HEK293T (cell line): ENCODE measurements at regions not wholly inside any gene's neighbourhood (a gene's known extent, or its start where the extent isn't known, plus 50 kb on each side); places are given as distances from the start of the nearest gene placed in this dataset.

Experiments used
- CTCF ChIA-PET: fragments of 350-600 bp; formaldehyde crosslinking; extraction: SDS; loops from one replicate; lab custom pipeline; 2021; ENCODE audit warnings: antibody characterized with exemption, inconsistent platforms; lab: Yijun Ruan, JAX
- POLR2A ChIA-PET: fragments of 350-600 bp; formaldehyde crosslinking; extraction: SDS; loops from one replicate; lab custom pipeline; 2020; ENCODE audit warnings: antibody characterized with exemption, inconsistent platforms; lab: Yijun Ruan, JAX
- DNase-seq: peaks from one replicate; pipeline ENCODE4 v3.0.0; 2012; ENCODE audit warnings: mixed read lengths; ENCODE audit errors: extremely low spot score
- ARNT ChIP-seq: fragments of 450-650 bp; IDR thresholded peaks from 2 replicates; pipeline ENCODE4 v1.6.1; 2017; ENCODE audit warnings: mild to moderate bottlenecking
- BHLHE40 ChIP-seq: fragments of 450-650 bp; IDR thresholded peaks from 2 replicates; pipeline ENCODE4 v1.6.1; 2016; ENCODE audit warnings: mild to moderate bottlenecking, moderate library complexity, borderline replicate concordance
- CTBP1 ChIP-seq: fragments of 450-650 bp; IDR thresholded peaks from 2 replicates; pipeline ENCODE4 v1.6.1; 2016; ENCODE audit warnings: borderline replicate concordance
- ELF4 ChIP-seq: fragments of 450-650 bp; IDR thresholded peaks from 2 replicates; pipeline ENCODE4 v1.6.1; 2017; ENCODE audit warnings: antibody characterized with exemption
- FOXA1 ChIP-seq: fragments of 450-650 bp; IDR thresholded peaks from 2 replicates; pipeline ENCODE4 v1.6.1; 2016; ENCODE audit warnings: mild to moderate bottlenecking
- FOXK2 ChIP-seq: fragments of 450-650 bp; IDR thresholded peaks from 2 replicates; pipeline ENCODE4 v1.6.1; 2016; ENCODE audit warnings: mild to moderate bottlenecking
- FOXM1 ChIP-seq: fragments of 450-650 bp; IDR thresholded peaks from 2 replicates; pipeline ENCODE4 v1.6.1; 2017; ENCODE audit warnings: mild to moderate bottlenecking, borderline replicate concordance
- HDGF ChIP-seq: fragments of 450-650 bp; IDR thresholded peaks from 2 replicates; pipeline ENCODE4 v1.6.1; 2017; ENCODE audit warnings: antibody characterized with exemption, borderline replicate concordance
- L3MBTL2 ChIP-seq: fragments of 450-650 bp; conservative IDR thresholded peaks from 2 replicates; pipeline ENCODE4 v1.6.1; 2016; ENCODE audit warnings: mild to moderate bottlenecking
- LEF1 ChIP-seq: fragments of 450-650 bp; IDR thresholded peaks from 2 replicates; pipeline ENCODE4 v1.6.1; 2017; ENCODE audit warnings: mild to moderate bottlenecking, borderline replicate concordance
- NFRKB ChIP-seq: fragments of 450-650 bp; IDR thresholded peaks from 2 replicates; pipeline ENCODE4 v1.6.1; 2016; ENCODE audit warnings: mild to moderate bottlenecking, moderate library complexity
- SP1 ChIP-seq: fragments of 450-650 bp; IDR thresholded peaks from 2 replicates; pipeline ENCODE4 v1.6.1; 2017
- SUZ12 ChIP-seq: fragments of 450-650 bp; IDR thresholded peaks from 2 replicates; pipeline ENCODE4 v1.6.1; 2016; ENCODE audit warnings: mild to moderate bottlenecking
- TARDBP ChIP-seq: fragments of 450-650 bp; IDR thresholded peaks from 2 replicates; pipeline ENCODE4 v1.6.1; 2016
- ZNF384 ChIP-seq: fragments of 450-650 bp; IDR thresholded peaks from 2 replicates; pipeline ENCODE4 v1.6.1; 2016
- TF ChIP-seq, protein P1 (sequence below): fragments of 450-650 bp; IDR thresholded peaks from 2 replicates; pipeline ENCODE4 v1.6.1; 2016

DNA sequence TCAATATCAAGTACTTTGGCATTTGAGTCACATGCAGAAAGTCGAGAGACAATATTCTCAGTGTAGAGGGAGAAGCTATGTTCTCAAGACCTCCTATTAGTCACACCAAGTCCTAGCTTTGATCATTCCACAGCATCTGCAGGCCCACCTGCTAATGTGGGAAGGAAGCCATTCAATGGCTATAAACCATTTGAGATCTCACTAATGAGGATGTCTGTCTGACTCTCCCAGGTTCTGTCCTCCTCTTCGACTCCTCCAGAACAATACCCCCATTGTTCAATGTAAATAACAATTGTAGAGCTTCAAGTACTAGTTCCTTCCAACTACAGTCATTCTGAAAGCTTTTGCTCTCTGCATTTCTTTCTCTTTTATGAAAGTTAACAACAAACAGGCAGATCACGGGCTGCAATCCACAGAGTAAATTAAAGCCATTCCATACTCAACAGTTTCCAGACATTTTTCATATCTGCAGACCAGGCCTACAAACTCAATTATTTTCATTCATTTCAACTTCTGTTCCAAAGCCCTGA, 140.2 kb upstream of the EDNRA start:
- TF ChIP-seq CTBP1 (no peak), HDGF (no peak), LEF1 (no peak), FOXA1 (no peak), ZNF384 (no peak), FOXM1 (no peak), BHLHE40 (no peak), TARDBP (no peak), FOXK2 (no peak), ARNT (no peak), SUZ12 (no peak), ELF4 (no peak), SP1 (no peak), L3MBTL2 (no peak)
- TF ChIP-seq, protein P1, sequence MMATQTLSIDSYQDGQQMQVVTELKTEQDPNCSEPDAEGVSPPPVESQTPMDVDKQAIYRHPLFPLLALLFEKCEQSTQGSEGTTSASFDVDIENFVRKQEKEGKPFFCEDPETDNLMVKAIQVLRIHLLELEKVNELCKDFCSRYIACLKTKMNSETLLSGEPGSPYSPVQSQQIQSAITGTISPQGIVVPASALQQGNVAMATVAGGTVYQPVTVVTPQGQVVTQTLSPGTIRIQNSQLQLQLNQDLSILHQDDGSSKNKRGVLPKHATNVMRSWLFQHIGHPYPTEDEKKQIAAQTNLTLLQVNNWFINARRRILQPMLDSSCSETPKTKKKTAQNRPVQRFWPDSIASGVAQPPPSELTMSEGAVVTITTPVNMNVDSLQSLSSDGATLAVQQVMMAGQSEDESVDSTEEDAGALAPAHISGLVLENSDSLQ = no peak
- ChIA-PET CTCF (no interaction called here), POLR2A (no interaction called here)
- no peak for DNase-seq

DNA sequence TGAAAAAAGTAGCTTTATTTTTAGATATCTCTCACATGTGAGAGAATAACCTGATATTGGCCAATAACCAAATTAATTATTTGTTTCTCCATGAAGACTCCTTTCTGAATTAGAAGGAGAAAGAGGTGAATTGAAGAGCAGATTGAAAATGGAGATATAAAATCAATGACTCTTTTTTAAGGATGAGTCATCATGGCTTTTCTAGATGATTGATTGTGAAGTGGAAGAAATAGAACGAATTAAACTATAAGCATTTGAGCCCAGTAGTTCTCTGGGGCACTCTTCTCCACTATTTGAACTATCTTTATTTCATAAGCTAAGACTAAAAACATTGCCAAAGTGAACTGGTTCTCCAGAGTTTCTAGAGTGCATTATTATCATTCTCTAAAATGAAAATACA, 137.2 kb upstream of the EDNRA start:
- no peak for TF ChIP-seq CTBP1
- no peak for TF ChIP-seq FOXM1
- TF ChIP-seq ZNF384 = no peak
- TF ChIP-seq BHLHE40 = no peak
- no peak for TF ChIP-seq SP1
- no peak for TF ChIP-seq ARNT
- TF ChIP-seq L3MBTL2 = no peak
- CTCF ChIA-PET = no interaction called here
- no peak for DNase-seq
- POLR2A ChIA-PET = no interaction called here

DNA sequence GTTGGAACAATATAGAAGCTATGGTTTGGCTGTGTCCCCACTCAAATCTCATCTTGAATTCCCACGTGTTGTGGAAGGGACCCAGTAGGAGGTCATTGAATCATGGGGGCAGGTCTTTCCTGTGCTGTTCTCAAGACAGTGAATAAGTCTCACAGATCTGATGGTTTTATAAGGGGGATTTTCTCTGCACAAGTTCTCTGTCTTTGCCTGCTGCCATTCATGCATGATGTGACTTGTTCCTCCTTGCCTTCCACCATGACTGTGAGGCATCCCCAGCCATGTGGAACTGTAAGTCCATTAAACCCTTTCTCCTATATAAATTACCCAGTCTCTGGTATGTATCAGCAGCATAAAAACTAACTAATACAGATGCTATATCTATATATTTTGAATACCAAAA, 135.2 kb upstream of the EDNRA start:
- DNase-seq = no peak
- CTCF ChIA-PET = no interaction called here
- POLR2A ChIA-PET = no interaction called here
- TF ChIP-seq FOXM1 = no peak
- no peak for TF ChIP-seq SP1
- no peak for TF ChIP-seq ARNT
- no peak for TF ChIP-seq ELF4
- no peak for TF ChIP-seq BHLHE40
- no peak for TF ChIP-seq LEF1

DNA sequence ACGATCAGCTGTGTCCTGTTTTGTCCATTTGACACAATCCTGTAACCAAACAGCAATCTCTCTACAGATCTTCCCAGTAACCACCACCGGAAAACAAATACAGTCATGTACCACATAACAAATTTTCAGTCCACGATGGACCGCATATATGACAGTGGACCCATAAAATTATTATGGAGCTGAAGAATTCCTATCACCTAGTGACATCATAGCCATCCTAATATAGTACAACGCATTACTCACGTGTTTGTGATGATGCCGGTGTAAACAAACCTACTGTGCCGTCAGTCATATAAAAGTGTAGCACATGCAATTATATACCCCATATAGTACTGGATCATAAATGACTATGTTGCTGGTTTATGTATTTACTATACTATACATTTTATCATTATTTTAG, 133.7 kb upstream of the EDNRA start:
- ChIA-PET CTCF (no interaction called here), POLR2A (no interaction called here)
- no peak for TF ChIP-seq TARDBP
- no peak for TF ChIP-seq BHLHE40
- no peak for TF ChIP-seq FOXA1
- TF ChIP-seq ELF4 = no peak
- TF ChIP-seq L3MBTL2 = no peak
- TF ChIP-seq, protein P1 = no peak
- TF ChIP-seq SP1 = no peak
- no peak for TF ChIP-seq FOXK2
- no peak for TF ChIP-seq HDGF
- TF ChIP-seq ZNF384 = no peak
- no peak for TF ChIP-seq FOXM1
- no peak for TF ChIP-seq CTBP1
- no peak for TF ChIP-seq LEF1
- TF ChIP-seq ARNT = no peak
- no peak for TF ChIP-seq NFRKB
- TF ChIP-seq SUZ12 = no peak
- no peak for DNase-seq

DNA sequence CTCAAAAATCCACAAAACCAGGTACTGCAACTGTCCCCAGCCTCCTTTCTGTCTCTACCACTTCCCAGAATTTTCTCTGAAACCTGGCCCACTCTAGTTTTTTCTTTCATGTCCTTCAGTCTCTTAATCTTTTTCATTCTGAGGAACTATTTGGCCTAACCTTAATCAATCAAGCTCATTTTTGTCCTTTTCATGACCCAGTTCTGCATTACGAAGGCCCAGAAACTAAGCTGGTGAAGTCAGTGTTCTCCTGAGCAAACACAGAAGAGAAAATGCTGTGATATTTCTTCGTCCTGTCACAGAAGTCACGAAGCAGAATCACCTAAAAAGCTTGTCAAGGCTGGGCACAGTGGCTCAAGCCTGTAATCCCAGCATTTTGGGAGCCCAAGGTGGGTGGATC, 131.7 kb upstream of the EDNRA start:
- DNase-seq = no peak
- CTCF ChIA-PET = no interaction called here
- POLR2A ChIA-PET = interaction anchor here (1.3 kb wide), 1 partner anchor 12 kb away, joined by 4 read pairs; no protein-coding TSS in a partner anchor
- TF ChIP-seq ELF4 (no peak), TARDBP (no peak), SUZ12 (no peak), NFRKB (no peak)

DNA sequence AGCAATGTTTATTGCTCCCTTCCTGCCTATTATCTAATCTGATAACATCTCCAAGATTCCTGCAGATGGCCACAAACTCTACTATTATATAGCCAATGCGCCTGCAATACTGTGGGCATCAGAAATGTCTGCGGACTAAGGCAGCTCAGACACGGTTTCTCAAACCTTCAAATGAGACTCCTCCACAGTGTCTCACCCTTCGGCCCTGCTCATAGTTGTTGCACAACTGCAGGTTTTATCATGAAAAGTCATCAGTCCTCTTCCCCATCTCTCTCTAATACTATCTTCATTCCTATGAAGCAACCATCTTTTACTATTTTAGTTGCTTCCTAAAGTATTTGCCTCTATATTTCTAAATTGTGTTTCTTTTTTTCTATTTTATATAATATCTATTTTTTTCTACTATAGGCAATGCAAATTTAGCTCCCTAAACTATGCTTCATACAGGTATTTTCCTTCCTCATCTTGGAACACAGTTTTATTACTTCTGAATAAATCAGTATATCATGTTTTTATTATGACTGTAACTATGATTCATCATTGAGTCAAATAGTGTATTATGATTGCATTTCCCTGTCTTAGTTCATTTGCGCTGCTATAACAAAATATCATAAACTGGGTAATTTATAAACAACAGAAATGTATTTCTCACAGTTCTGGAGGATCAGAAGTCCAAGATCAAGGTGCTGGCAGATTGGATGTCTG, 129.7 kb upstream of the EDNRA start:
- no peak for TF ChIP-seq ELF4
- no peak for TF ChIP-seq ZNF384
- no peak for TF ChIP-seq HDGF
- TF ChIP-seq SUZ12 = no peak
- TF ChIP-seq L3MBTL2 = no peak
- no peak for TF ChIP-seq FOXA1
- TF ChIP-seq SP1 = no peak
- TF ChIP-seq, protein P1 = no peak
- POLR2A ChIA-PET = no interaction called here
- CTCF ChIA-PET = no interaction called here
- no peak for DNase-seq
